Rectal smooth muscle tissue (tissue), 1 donor: ENCODE measurements at regions not wholly inside any gene's neighbourhood (a gene's known extent, or its start where the extent isn't known, plus 50 kb on each side); places are given as distances from the start of the nearest gene placed in this dataset.

Experiments used
- H3K27ac ChIP-seq: one replicate; pipeline ENCODE4 v1.7.0; 2013; ENCODE audit warnings: low read depth, low read length, inconsistent platforms
- H3K27me3 ChIP-seq: one replicate; pipeline ENCODE4 v1.7.0; 2013; ENCODE audit warnings: low read length; ENCODE audit not compliant: control insufficient read depth, insufficient read depth
- H3K36me3 ChIP-seq: one replicate; pipeline ENCODE4 v1.7.0; 2013; ENCODE audit warnings: low read length; ENCODE audit not compliant: control insufficient read depth, insufficient read depth
- H3K4me1 ChIP-seq: one replicate; pipeline ENCODE4 v1.7.0; 2013; ENCODE audit warnings: low read length; ENCODE audit not compliant: control insufficient read depth, insufficient read depth
- H3K4me3 ChIP-seq: one replicate; pipeline ENCODE4 v1.7.0; 2013; ENCODE audit warnings: low read length
- H3K9ac ChIP-seq: one replicate; pipeline ENCODE4 v1.7.0; 2013; ENCODE audit warnings: low read length

DNA sequence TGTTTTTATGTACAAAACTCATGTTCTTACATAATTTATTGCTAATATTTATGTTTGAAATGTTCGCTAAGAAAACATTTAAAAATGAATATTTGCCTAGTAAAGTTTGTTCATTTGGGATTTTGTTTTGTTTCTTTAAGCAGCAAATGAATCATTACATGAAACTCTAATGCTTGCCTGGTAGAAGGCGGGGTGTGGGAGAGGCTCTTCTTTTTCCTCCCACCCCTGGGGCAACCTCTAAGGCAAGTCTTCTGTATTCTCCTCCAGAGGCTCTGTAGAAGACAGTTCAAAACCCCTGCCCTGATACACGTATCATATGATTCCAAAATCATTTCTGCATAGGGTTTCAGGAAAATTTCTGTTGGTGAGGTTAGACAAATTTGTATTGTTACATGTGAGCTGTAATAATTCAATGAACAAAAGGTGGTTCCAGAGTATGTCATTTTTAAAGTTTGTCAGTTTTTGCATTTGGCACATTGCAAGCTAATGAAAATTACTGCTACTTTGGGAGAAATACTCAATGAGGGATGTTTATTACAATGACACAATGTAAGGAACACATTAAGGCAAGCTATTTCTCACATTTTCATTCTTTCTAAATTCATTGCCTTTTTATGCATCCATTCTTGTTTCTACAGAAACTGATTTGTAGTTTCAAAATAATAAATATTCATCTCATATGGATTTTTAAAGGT is 302.3 kb upstream of the UBE2E3 start:
- Histone ChIP-seq H3K4me1 (no peaks in the 10 kb centered on the region), H3K27me3 (no peaks in the 10 kb centered on the region), H3K36me3 (no peaks in the 10 kb centered on the region), H3K27ac (no peak overlapping the region), H3K4me3 (no peak overlapping the region), H3K9ac (no peak overlapping the region)

GRCh38 chr2:180677200-180677599 is 303.2 kb upstream of the UBE2E3 start:
- Histone ChIP-seq H3K36me3 (no peaks in the 10 kb centered on the region), H3K27me3 (no peaks in the 10 kb centered on the region), H3K4me1 (no peaks in the 10 kb centered on the region), H3K9ac (no peak overlapping the region), H3K4me3 (no peak overlapping the region), H3K27ac (no peak overlapping the region)

GRCh38 chr2:180676520-180677025 is 303.8 kb upstream of the UBE2E3 start:
- H3K9ac ChIP-seq = no peak overlapping the region
- H3K27me3 ChIP-seq = no peaks in the 10 kb centered on the region
- no peak overlapping the region for H3K27ac ChIP-seq
- H3K4me3 ChIP-seq = no peak overlapping the region
- no peaks in the 10 kb centered on the region for H3K36me3 ChIP-seq
- no peaks in the 10 kb centered on the region for H3K4me1 ChIP-seq

- Histone ChIP-seq H3K27ac (no peak overlapping the region), H3K27me3 (no peaks in the 10 kb centered on the region), H3K9ac (no peak overlapping the region), H3K36me3 (no peaks in the 10 kb centered on the region), H3K4me3 (no peak overlapping the region), H3K4me1 (no peaks in the 10 kb centered on the region)
Observed at GRCh38 chr2:180675170-180675569, 305.2 kb upstream of the UBE2E3 start.

GRCh38 chr2:180672377-180672776 is 308.0 kb upstream of the UBE2E3 start:
- Histone ChIP-seq H3K36me3 (no peaks in the 10 kb centered on the region), H3K4me3 (no peak overlapping the region), H3K27ac (no peak overlapping the region), H3K9ac (no peak overlapping the region), H3K4me1 (no peaks in the 10 kb centered on the region), H3K27me3 (no peaks in the 10 kb centered on the region)

- no peaks in the 10 kb centered on the region for H3K4me1 ChIP-seq
- H3K4me3 ChIP-seq = no peak overlapping the region
- no peaks in the 10 kb centered on the region for H3K36me3 ChIP-seq
- no peaks in the 10 kb centered on the region for H3K27me3 ChIP-seq
- no peak overlapping the region for H3K27ac ChIP-seq
- H3K9ac ChIP-seq = no peak overlapping the region
Observed at GRCh38 chr2:180670302-180671003, 310.0 kb upstream of the UBE2E3 start.

DNA sequence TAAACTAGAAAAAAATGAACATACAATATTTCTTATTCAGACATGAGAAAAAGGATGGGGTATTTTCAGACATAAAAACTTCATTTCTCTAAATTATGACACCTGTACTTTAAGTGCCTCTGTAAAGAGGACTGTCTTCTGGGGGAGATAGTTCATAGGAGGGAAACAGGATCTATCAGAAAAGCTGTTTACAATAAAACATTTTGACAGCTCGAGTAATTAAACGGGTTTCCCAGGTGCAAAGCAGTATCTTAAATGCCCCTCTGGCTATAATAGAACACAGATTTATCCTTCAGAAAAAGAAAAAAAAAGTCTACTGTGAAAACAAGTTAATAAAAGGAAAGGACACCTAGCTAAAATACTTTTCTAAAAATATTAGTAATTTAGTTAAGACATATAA is 311.4 kb upstream of the UBE2E3 start:
- H3K4me3 ChIP-seq = no peak overlapping the region
- no peak overlapping the region for H3K27ac ChIP-seq
- no peaks in the 10 kb centered on the region for H3K4me1 ChIP-seq
- H3K27me3 ChIP-seq = no peaks in the 10 kb centered on the region
- no peaks in the 10 kb centered on the region for H3K36me3 ChIP-seq
- no peak overlapping the region for H3K9ac ChIP-seq

DNA sequence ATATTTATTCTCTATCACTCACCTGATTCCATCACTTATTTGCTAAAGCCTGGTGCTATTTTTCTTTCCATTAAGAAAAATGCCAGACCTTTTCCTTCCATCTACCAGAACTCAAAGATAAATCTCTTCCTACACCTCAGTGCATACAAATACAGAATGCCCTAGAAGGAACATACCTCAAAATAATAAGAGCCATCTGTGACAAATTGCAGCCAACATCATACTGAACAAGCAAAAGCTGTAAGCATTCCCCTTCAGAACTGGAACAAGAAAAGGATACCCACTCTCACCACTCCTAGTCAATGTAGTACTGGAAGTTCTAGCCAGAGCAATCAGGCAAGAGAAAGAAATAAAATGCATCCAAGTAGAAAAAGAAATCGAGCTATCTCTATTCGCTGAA is 315.9 kb upstream of the UBE2E3 start:
- Histone ChIP-seq H3K4me3 (no peak overlapping the region), H3K27ac (no peak overlapping the region), H3K36me3 (no peaks in the 10 kb centered on the region), H3K4me1 (peaks cover 5% of the 10 kb centered on the region), H3K9ac (no peak overlapping the region), H3K27me3 (no peaks in the 10 kb centered on the region)

DNA sequence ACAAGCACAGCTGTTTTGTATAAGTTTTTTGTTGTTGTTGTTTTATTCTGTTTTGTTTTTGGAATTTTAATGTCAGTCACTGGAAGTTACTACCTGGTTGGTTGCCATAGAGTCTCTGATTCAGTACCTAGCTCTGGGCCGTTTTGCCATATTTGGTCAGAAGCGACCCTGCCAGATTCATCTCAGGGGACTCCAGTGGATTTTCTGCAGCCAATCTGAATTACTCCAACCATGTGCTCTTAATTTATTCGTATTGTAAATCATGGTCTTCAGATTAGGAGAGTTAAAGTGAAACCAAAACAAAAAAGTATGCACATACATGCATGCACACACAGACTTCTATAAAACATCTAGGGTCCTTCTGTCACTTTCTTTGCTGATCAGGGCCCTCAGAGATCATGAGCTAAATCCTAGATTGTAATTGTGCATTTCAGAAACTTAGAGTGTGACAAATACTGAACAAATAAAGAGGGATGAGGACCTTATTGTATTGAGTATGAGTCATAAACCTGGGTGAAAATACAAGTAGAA is 317.4 kb upstream of the UBE2E3 start:
- Histone ChIP-seq H3K27ac (no peak overlapping the region), H3K4me1 (peaks cover 5% of the 10 kb centered on the region), H3K27me3 (no peaks in the 10 kb centered on the region), H3K36me3 (no peaks in the 10 kb centered on the region), H3K9ac (no peak overlapping the region), H3K4me3 (no peak overlapping the region)

- Histone ChIP-seq H3K27ac (no peak overlapping the region), H3K4me1 (peaks cover 5% of the 10 kb centered on the region), H3K4me3 (no peak overlapping the region), H3K27me3 (no peaks in the 10 kb centered on the region), H3K9ac (no peak overlapping the region), H3K36me3 (no peaks in the 10 kb centered on the region)
Observed at GRCh38 chr2:180662521-180662920, 317.9 kb upstream of the UBE2E3 start.

DNA sequence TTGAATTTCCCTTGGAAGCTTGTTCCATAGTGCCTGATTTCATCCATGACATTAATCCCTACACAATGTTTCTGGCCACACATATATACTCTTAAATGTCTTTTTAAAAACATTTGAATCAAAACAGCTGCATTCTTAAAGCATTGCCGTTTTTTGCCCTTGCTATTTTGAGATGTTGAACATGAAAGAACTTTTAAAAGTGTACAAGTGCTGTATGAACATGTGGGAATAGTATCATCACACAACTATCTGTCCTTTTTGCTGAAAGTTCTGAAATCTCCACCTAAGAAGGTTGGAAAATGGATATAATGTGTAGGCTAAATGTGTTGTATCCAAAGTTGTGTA is 318.7 kb upstream of the UBE2E3 start:
- Histone ChIP-seq H3K27ac (no peak overlapping the region), H3K4me3 (no peak overlapping the region), H3K36me3 (no peaks in the 10 kb centered on the region), H3K9ac (no peak overlapping the region), H3K4me1 (peaks cover 5% of the 10 kb centered on the region), H3K27me3 (no peaks in the 10 kb centered on the region)

GRCh38 chr2:180660881-180661685 is 319.3 kb upstream of the UBE2E3 start:
- Histone ChIP-seq H3K27me3 (no peaks in the 10 kb centered on the region), H3K9ac (no peak overlapping the region), H3K36me3 (no peaks in the 10 kb centered on the region), H3K4me1 (peaks cover 5% of the 10 kb centered on the region), H3K4me3 (no peak overlapping the region), H3K27ac (no peak overlapping the region)
